HG02885 (cell line): ENCODE measurements at regions not wholly inside any gene's neighbourhood (a gene's known extent, or its start where the extent isn't known, plus 50 kb on each side); places are given as distances from the start of the nearest gene placed in this dataset.
"Not testable (repeated sequence)": the region's sequence is repeated elsewhere in the genome, so short reads cannot be mapped to it uniquely, and the experiment has no call there.

Experiments used
- ATAC-seq: cut with Tn5 transposase; IDR thresholded peaks from one replicate; pipeline ENCODE4 v1.9.1; 2021; ENCODE audit warnings: mild to moderate bottlenecking; ENCODE audit not compliant: unreplicated experiment, poor library complexity

GRCh38 chr4:162506253-162506652 is 342.5 kb upstream of the FSTL5 start:
- ATAC-seq: no peak

- no peak for ATAC-seq
These were observed 340.1 kb upstream of the FSTL5 start for GRCh38 chr4:162503868-162504267.

- no peak for ATAC-seq
These were observed 338.3 kb upstream of the FSTL5 start for GRCh38 chr4:162502109-162502508.

GRCh38 chr4:162499478-162499877 is 335.7 kb upstream of the FSTL5 start:
- ATAC-seq: peak; percentile 50

- no peak for ATAC-seq
These were observed 334.4 kb upstream of the FSTL5 start for GRCh38 chr4:162498168-162498567.

- peak; percentile 83 for ATAC-seq
These were observed 333.9 kb upstream of the FSTL5 start for GRCh38 chr4:162497564-162498167.

- ATAC-seq: no peak
These were observed 331.1 kb upstream of the FSTL5 start for GRCh38 chr4:162494935-162495334.

GRCh38 chr4:162485486-162485885 is 321.7 kb upstream of the FSTL5 start:
- ATAC-seq: no peak

- ATAC-seq: no peak
These were observed 311.4 kb upstream of the FSTL5 start for GRCh38 chr4:162475246-162475645.

- ATAC-seq: no peak
These were observed 306.2 kb upstream of the FSTL5 start for GRCh38 chr4:162469977-162470376.

- not testable (repeated sequence) for ATAC-seq
These were observed 301.6 kb upstream of the FSTL5 start for GRCh38 chr4:162465356-162465755.

GRCh38 chr4:162461952-162462351 is 298.2 kb upstream of the FSTL5 start:
- no peak for ATAC-seq

- ATAC-seq: no peak
These were observed 294.3 kb upstream of the FSTL5 start for GRCh38 chr4:162458051-162458450.

GRCh38 chr4:162457071-162457865 is 293.5 kb upstream of the FSTL5 start:
- ATAC-seq: no peak

- ATAC-seq: no peak
These were observed 292.3 kb upstream of the FSTL5 start for GRCh38 chr4:162456106-162456505.

- no peak for ATAC-seq
These were observed 286.8 kb upstream of the FSTL5 start for GRCh38 chr4:162450531-162451035.

- no peak for ATAC-seq
These were observed 279.7 kb upstream of the FSTL5 start for GRCh38 chr4:162443510-162443909.

GRCh38 chr4:162442128-162442527 is 278.3 kb upstream of the FSTL5 start:
- no peak for ATAC-seq

GRCh38 chr4:162422312-162422711 is 258.5 kb upstream of the FSTL5 start:
- ATAC-seq: no peak

GRCh38 chr4:162410854-162411253 is 247.1 kb upstream of the FSTL5 start:
- ATAC-seq: no peak

- no peak for ATAC-seq
These were observed 245.2 kb upstream of the FSTL5 start for GRCh38 chr4:162409048-162409447.

GRCh38 chr4:162408309-162408708 is 244.5 kb upstream of the FSTL5 start:
- ATAC-seq: no peak
